ENCODE measurements at regions not wholly inside any gene's neighbourhood (a gene's known extent, or its start where the extent isn't known, plus 50 kb on each side); places are given as distances from the start of the nearest gene placed in this dataset.

DNA sequence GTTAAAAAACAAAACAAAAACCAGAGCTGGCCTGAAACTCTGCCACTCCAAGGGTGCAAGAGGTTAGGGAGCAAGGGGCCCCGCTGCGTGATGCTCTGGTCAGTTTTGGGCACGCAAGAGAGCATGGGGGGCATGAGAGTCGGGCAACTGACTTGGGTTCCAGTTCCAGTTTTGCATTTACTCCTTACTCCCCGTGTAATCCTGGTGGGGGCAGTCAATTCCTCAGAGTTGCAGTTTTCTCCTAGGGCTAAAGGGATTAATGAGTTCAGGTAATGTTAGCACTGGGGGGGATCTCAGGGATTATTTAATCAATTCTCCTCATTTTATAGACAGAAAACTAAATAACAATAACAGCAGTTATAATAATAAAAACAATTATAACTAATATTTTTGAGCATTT lies 72.9 kb upstream of the PMFBP1 start:
- no peak for TF ChIP-seq POLR2A (IDR thresholded peaks at IDR 0.05)
- TF ChIP-seq, protein P1, sequence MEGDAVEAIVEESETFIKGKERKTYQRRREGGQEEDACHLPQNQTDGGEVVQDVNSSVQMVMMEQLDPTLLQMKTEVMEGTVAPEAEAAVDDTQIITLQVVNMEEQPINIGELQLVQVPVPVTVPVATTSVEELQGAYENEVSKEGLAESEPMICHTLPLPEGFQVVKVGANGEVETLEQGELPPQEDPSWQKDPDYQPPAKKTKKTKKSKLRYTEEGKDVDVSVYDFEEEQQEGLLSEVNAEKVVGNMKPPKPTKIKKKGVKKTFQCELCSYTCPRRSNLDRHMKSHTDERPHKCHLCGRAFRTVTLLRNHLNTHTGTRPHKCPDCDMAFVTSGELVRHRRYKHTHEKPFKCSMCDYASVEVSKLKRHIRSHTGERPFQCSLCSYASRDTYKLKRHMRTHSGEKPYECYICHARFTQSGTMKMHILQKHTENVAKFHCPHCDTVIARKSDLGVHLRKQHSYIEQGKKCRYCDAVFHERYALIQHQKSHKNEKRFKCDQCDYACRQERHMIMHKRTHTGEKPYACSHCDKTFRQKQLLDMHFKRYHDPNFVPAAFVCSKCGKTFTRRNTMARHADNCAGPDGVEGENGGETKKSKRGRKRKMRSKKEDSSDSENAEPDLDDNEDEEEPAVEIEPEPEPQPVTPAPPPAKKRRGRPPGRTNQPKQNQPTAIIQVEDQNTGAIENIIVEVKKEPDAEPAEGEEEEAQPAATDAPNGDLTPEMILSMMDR (IDR thresholded peaks at IDR 0.05 in 4 of 5, conservative IDR thresholded peaks at IDR 0.05 in 1 of 5): no peak
